Hippocampal formation (tissue), 2 donors: ENCODE measurements at regions not wholly inside any gene's neighbourhood (a gene's known extent, or its start where the extent isn't known, plus 50 kb on each side); places are given as distances from the start of the nearest gene placed in this dataset.

Source experiments
- DNase-seq, 2 donors: peaks; one replicate each; lab custom pipeline; 2025; lab: John Stamatoyannopoulos, UW

DNA sequence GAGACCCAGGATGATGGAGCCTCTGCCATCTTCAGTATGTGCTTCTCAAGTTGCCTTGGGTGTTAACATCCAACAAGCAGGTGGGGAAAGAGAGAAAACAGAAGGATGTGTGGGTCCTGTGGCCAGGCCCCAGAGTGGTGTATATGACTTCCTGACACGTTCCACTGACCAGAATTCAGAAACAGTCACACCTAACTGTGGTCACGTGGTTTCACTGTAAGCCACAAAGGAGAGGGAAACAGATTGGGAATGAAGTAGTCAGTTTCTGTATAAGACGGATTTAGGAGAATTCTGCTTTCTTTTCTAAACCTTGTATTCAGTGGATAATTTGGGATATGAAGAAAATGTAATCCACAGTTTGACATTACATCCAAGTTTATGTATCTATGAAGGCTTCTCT, 454.1 kb upstream of the IL12A start:
- no peak for DNase-seq

DNA sequence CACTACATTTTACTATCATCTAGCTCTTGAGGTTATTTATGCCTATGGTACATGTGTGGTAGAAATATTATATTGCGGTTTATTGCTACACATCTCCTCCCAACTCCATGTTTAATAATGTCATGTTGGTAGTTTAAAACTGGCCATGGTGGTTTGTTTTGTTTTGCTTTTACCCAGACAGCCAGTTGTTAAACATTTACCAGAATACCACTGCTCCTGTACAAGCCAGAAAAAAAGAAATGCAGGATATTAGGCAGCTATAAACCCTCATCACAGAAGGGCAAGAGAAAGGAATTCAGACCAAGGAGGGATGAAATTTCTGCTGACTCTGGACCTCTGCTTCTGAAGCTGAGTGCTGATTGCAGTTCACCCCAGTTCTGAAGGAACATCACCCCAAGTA, 451.8 kb upstream of the IL12A start:
- DNase-seq = no peak

DNA sequence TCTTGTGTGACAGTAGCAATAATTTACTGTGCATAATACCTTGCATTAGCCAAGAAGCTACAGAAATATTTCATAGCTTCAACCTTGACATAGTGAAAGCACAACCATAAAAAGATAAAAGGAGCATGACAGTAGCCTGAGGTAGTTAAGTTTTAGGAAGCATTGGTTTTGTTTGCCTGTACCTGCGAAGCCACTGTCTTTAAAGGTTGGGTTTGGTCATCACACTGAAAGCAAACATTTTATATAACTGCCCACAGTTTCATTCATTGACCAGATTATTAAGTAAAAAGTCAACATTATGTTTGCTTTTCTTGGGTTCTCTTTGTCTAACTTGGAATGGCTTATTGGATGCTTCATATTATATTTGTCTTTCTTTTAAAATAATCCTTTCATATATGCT, 450.1 kb upstream of the IL12A start:
- DNase-seq = no peak

DNA sequence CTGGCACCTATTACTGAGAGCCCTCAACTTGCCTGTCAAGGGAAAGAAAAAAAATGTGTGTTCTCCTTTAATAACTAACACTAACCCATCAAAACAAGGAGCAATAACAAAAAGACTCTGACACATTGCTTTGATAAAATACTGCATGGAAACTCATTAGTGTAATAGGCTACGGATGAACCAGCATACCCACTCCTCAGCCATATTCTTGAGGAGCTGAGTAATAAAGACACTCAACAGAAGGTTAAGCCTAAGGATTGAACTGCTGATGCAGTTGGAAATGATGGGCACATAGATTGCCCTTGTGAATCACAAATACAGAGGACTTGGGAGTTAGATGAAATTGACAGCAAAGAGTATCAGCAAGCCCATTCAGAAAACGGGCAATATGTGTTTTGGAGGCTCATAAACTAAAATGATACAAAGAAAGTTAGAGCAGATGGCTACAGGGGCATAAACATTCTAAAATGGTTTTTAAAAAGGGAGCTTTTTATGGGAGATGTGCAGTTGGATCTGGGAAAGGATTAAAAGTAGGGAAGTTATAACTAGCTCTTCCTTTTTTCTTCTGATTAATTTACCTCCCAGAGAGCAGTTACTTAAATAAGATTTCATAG, 447.6 kb upstream of the IL12A start:
- peak in 1 of 2 donors; percentile 16 for DNase-seq

DNA sequence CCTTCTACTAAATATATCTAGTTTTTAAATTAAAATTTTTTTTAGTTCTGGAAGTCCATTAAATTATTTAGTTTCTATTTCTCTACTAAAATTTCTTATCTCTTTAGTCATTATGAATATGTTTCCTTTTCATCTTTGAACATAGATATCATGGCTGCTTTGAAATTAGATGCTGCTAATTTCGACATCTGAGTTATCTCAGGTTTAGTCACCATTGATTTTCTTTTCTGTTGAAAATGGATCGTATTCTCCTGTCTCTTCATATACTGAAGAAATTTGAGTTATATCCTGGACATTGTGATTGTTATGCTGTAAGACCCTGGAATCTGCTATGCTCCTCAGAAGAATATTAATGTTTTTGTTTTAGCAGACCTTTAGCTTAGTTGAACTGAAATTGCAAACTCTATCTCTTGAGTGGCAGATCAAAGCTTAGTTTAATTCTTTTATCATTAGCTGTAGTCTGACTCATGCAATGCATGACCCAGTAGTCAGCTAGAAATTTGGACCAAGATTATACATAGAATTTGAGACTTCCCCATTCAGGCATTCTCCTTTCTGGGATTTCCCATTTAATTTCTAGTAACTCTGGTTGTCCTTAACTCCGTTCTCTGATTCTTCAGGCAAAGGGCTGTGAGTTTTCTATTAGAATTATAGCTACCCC, 439.8 kb upstream of the IL12A start:
- DNase-seq = no peak

DNA sequence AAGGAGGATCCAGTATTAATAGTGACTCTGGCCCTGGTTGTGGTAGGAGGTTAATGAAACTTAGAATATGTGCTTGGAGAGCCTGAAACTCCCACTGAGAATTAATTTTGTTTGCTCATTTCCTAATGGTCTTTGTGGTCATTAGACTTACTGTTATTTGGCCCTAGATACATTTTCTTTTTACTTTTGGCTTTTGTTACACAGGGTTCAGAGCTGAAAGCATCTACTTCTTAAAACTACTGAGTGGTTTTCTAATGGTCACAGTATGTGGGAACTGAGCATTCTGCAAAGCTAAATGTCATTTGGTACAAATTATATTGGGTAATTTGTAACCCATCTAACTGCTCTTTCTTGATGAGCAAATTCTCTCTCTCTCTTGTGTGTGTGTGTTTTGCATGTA, 433.4 kb upstream of the IL12A start:
- no peak for DNase-seq

DNA sequence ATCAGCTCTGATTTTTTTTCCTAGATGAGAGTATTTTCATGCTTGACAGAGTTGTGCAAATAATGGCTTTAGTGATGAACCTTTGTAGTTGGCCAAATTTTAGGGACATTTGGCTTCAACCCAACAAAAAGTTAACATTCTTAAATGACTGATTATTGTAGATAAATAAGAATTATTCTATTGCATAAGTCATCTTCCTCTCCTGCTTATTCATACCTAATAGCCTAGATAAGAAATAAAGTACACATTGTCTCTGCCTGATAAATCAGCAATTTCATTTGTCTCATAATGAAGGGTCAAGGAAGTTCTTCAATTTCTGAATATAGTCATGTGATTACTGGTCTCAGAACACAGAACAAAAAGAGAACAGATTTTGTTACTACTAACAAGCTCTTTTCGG, 428.9 kb upstream of the IL12A start:
- no peak for DNase-seq

DNA sequence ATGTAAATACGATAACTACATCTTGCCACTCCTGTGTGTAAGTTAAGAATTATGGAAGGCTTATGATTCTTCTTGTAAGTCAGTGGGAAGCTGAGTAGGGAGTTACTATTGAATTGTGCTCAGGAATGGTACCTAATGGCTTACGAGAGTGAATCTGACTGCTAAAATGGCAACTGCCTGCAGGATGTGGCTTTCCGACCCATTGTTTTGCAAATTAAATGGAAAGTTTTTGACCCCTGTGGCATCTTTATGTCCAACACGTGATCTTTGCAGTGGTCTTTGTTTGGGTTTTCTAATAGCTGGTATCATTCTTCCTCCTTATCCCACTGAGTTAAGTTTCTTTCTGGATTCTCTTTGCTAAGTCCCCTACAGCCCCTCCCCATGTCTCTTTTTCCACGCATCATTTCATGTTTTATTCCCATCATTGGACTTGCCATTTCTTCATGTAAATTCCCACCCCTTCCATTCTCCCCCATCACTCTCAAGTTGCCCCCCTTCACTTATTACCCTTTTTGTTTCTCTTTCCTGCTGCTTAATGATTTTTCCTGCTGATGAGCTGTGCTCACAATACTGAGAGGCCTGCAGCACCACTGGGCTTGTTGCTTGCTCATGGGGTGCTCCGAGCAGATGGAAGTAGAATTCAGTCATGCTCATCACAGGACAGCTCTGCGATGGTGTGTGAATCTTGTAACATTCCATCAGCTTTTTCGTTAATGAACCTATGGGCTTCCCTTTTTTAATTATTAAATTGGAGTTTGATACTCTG, 428.2 kb upstream of the IL12A start:
- DNase-seq = no peak

DNA sequence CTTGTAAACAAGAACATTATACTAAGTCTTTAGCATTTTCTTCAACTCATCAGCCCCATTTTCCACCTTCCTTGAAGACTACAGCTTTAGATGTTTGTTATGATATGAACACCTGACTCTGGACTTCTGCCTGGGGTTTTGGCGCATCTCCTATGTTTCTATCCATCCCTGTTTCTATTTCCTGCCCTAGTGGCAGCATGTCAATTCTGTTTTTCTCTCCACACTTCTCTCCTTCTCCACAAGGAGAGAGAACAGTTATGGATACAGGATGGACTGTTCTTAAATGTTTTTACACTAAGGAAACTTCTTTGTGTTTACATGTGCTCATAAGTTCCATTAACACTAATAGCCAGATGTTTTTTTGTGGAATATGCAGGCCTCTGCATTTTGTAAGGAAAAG, 423.3 kb upstream of the IL12A start:
- DNase-seq = no peak

DNA sequence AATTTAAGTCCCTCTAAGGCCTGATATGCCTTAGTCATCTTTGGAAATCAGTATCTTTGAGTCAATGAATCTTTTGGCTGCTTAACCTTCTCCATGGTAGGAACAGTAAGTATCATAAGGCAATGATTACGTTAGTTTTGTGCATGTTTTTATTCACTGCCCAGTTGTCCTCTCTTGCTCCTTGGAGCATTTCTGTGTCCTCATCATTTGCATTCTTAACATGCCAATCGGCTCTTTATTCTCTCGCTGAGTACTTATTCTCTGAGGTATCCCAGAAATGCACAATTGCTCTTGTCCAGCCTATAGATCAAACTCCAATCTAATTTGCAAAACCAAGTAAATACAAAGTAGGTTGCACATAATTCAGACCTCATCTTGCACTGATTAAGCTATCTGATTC, 405.0 kb upstream of the IL12A start:
- no peak for DNase-seq

DNA sequence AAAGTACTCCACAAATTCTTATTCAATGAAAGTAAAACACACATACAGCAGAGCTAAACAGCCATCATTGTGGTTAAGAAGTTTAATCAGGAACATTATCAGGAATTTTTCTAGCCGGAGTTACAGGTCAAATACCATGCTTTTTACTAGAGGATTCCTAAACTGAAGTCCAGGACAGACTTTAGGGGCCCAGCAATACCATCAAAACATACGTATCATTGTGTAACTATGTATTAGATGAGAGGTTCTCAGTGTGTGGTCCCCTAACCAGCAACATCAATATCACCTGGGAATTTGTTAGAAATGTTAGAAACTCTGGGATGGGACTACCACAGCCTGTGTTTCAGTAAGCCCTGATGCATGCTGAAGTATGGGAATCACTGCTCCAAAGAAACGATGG, 404.2 kb upstream of the IL12A start:
- no peak for DNase-seq

DNA sequence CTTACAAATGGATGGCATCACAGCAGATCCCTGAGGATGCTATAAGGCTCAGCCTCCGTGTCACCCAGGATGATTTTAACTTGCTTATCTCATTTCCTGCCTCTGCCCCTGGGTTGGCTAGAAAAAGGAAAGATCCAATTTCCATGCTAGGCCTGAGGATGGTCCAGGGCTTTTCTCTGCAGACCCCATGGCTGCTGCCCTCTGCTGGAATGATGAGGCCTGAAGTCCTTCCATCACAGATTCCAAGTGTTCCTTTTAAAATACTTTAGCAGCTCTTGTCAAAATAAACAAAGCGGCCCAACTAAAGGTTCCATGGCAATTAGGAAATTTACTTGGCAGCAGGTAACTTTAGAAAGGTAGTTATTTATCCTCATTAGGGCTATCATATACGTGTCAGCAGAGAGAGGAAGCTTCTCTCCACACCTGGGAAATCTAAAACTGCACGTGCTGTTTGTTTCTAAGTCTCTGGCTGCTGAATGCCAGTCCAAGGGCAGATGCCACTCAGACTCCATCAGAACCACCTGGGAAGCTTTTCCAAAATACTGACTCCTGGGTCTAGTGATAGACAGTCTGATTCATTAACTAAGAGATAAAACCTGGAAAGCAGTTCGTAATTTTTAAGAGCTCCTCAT, 401.9 kb upstream of the IL12A start:
- peak in 1 of 2 donors; percentile 3 for DNase-seq

DNA sequence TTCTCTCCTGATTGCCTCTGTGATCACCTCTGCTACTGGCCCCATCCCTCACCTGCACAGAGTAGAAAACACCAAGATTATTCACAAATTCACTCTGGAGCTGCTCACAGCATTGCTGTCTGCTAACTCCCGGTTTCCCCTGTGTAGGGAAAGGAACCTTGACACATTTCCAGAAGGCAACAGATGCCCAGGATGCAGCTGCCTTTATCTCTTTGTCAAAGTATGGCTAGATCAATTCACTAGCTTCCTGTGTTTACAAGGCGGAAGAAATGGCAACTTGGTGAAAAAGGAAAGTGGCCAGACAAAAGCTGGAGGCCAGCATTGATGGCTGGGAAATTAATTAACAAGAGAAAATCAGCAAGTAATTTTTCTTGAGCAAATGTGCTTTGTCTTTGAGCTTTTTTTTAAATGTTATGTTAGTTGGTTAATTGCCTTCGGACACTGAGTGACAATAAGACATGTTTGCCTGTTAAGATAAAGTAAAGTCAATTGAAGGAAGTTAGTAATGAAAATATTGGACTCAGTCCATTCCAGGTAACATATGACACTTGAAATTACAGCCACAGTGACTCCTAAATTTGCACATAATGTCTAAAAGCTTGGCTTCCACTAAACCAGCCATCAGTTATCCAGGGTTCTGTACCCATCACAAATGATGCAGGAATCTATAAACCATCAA, 394.6 kb upstream of the IL12A start:
- no peak for DNase-seq

DNA sequence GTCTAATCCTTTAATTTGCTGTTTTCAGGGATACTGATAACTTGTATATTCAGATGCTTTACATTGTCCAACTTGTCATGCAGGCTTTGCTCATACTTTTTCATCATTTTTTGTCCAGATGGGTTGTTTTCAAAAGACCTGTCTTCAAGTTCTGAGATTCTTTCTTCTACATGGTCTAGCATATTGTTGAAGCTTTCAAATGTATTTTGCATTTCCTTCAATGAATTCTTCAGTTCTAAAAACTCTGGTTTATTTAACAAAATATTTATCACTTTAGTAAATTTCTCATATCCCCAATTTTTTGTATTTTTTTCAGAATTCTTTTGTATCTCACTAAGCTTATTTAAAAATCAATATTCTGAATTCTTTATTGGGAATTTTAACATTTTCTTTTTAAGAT, 388.3 kb upstream of the IL12A start:
- no peak for DNase-seq

DNA sequence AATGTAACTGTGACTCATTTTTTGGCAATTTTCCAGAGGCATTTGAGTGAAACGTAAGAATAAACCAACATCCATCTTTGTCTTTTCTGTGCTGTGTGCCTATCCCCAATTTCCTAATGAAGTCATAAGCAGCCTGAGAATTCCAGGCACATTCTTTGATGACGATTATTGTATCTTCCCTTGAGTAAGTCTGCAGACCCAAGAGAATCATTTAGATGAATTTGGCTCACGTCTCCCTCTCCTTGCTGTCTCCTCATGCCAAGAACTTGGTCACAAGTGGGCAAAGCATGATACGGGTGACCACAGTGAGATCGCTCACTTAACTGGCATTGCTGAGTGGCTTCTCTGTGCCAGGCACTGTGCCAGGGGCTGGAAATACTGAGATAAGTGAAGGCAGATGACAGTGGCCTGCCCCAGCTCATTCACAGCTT, 384.5 kb upstream of the IL12A start:
- no peak for DNase-seq

DNA sequence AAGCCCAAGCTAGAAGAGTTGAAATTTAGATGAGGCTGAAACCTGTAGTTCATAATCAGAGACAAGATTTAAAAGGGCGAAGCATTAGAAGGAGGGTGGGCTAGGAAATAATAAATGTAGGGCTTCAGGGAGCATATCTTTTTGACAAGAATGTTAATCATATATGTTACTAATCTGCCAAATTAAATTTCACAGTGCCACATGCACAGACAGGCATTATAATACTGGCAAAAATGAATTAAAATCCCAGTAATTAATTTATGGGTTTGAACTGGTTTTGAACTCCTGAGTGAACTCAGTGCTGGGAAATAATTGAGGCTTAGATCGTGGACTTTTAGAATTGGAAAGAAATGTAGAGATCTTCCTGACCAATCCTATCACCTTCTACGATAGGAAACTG, 383.5 kb upstream of the IL12A start:
- no peak for DNase-seq

DNA sequence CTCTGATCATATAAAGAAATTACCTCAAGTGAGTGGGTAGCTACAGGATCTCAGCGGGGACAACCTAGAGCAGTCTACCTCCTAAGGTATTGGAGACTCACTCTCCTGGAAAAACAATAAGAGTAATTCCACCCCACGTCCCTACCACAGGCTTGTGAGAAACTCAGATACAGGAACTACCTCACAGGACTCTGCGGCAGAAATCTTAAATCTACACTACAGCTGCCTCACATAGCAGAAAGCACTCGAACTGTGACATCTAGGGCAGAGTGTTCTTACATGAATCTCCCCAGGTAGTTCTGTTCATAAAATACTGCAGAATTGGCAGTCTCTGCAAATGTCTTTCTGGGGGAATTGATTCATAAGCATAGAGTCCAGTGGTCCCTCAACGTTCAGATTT, 382.9 kb upstream of the IL12A start:
- no peak for DNase-seq

DNA sequence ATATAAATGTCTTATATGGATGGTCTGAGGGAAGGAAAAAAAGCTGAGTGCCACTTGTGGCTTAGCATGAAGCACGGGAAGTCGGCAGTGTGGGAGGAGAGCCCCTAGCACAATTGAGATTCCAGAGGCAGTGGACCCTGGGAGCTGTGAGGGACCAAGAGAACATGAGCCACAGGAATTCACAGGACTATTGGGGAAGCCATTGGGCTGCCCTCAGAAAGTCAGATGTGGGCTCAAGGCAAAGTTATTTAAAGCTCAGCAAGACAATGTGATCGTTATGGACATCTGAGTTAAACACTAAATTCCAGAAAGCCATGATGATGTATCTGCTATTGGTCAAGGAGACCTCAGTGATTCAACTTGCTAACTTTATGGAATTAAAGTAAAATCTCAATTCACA, 380.8 kb upstream of the IL12A start:
- DNase-seq = no peak

DNA sequence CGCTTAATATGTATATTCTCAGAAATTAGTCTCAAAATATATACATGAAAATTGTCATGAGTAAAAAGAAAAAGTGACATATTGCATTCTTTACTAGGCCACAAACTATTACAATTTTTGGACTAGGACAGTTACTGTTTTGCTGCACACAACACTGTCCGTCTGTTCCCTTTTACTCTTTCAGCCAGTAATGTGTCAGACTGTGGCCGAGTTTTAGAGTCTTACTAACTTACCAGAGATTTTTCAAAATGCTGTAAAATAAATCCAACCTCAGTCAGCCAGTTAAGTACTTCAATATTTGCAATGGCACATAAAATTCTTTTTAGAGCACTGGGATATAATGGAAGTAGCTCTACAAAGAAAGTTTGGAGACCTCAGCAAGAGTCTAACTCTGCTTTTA, 380.3 kb upstream of the IL12A start:
- DNase-seq = no peak

DNA sequence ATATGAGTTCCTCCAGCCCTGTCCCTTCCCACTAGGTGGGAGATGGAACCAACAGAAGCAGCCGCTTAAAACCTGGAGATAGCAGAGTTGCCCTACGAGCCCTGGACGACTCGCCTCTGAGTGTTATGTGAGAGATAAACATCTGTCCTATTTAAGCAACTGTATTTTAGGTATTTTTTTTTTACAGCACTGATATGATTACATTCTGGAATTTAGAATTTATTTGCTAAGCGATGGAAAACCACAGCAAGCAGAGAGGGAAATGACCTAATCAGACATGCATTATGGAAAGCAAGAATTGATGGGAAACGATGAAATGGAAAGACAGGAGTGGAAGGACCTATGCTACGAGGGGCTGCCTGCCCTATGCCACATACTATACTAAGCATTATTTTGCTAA, 379.0 kb upstream of the IL12A start:
- DNase-seq = no peak

DNA sequence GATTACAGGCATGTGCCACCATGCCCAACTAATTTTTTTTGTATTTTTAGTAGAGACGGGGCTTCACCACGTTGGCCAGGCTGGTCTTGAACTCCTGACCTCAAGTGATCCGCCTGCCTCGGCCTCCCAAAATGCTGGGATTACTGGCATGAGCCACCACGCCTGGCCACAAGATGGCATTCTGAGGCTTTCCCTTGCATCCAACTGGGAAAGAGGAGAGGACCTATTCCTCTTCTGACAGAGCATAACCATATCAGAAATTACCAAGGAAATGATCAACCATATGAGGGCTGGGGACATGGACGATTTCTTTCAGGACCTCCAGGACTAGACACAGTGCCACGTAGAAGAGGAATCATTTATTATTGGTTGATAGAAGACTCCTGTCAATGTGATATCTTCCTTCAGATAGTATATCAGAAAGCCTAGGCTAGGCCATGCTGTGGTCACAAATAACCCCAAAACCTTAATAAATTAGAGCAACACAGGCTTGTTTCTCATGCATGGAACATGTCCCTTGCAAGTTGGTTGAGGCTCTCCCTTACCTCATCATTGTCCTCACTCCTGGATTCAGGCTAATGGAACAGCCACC, 372.3 kb upstream of the IL12A start:
- peak in 1 of 2 donors; percentile 14 for DNase-seq

DNA sequence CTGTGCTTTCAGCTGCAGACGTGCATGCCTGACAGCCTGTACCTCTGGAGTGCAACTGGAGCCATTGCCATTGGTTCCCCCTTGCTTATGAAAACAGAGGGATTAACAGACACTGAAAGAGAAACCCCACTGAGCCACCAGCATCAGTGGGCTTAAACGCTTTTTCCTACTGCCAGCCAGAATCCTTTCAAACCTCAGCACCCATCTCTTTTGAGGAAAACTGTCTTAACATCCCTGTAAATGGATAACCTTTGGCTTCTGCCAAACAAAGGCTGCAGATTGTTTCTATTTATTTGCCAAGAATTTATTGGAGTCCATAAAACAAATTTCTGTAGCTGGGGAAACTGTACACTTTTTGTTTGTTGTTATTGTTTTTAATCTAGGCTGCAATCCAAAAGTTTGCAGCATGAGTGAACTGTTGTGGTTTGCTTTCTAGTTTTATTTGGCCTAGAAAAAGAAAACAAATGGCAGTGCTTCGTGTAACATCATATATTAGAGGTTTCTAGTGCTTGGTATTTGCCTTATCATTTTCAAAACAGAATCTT, 369.2 kb upstream of the IL12A start:
- DNase-seq = peak in 1 of 2 donors; percentile 5
